ENCODE measurements at regions not wholly inside any gene's neighbourhood (a gene's known extent, or its start where the extent isn't known, plus 50 kb on each side); places are given as distances from the start of the nearest gene placed in this dataset.

DNA sequence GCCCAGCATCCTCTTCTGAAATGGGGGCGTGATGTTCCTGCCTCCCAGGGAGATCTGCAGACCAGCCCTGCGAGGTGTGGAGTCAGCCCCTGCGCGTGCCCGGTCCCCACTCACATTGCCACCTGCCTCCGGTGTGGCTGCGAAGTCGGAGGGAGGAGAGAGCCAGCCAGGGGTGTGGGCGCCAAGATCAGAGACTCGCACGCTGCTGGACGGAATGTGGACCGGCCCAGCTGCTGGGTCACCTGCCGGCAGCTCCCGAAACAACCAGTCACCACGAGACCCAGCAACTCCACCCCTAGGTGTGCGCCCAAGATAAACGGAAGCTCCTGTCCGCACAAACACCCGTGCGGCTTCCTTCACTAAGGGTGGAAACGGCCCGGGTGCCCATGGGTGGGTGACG is 51.1 kb upstream of the EGFL7 start:
- DNase-seq (ENCODE audit: low spot score) (no peak), ATAC-seq (ENCODE audit: low FRiP score) (no peak)
- TF ChIP-seq, protein P1, sequence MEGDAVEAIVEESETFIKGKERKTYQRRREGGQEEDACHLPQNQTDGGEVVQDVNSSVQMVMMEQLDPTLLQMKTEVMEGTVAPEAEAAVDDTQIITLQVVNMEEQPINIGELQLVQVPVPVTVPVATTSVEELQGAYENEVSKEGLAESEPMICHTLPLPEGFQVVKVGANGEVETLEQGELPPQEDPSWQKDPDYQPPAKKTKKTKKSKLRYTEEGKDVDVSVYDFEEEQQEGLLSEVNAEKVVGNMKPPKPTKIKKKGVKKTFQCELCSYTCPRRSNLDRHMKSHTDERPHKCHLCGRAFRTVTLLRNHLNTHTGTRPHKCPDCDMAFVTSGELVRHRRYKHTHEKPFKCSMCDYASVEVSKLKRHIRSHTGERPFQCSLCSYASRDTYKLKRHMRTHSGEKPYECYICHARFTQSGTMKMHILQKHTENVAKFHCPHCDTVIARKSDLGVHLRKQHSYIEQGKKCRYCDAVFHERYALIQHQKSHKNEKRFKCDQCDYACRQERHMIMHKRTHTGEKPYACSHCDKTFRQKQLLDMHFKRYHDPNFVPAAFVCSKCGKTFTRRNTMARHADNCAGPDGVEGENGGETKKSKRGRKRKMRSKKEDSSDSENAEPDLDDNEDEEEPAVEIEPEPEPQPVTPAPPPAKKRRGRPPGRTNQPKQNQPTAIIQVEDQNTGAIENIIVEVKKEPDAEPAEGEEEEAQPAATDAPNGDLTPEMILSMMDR (IDR thresholded peaks at IDR 0.05): no peak

GRCh38 chr9:136611119-136611518 is 51.6 kb upstream of the EGFL7 start:
- DNase-seq (ENCODE audit: low spot score) (no peak), ATAC-seq (ENCODE audit: low FRiP score) (no peak)
- TF ChIP-seq, protein P1 (IDR thresholded peaks at IDR 0.05): no peak

DNA sequence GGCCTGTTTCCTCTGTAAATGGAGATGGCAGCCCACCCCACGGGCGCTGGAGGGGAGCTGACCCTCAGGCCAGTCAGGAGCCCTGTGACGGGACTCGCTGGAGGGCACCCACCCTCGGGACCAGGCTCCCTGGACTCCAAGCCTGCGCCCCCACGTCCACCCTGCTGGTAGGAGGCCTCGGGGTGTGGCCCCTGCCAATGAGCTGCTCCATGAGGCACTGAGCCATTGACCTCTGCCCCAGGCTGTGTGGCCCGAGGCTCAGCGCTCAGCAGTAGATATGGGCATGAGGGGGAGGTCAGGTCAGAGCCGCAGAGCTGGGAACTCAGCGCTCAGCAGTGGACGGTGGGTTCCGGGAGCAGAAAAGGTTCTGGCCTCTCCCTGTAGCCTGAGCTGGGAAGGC is 52.3 kb upstream of the EGFL7 start:
- no peak for ATAC-seq (ENCODE audit: low FRiP score)
- TF ChIP-seq, protein P1 (IDR thresholded peaks at IDR 0.05): no peak
- DNase-seq (ENCODE audit: low spot score): no peak

DNA sequence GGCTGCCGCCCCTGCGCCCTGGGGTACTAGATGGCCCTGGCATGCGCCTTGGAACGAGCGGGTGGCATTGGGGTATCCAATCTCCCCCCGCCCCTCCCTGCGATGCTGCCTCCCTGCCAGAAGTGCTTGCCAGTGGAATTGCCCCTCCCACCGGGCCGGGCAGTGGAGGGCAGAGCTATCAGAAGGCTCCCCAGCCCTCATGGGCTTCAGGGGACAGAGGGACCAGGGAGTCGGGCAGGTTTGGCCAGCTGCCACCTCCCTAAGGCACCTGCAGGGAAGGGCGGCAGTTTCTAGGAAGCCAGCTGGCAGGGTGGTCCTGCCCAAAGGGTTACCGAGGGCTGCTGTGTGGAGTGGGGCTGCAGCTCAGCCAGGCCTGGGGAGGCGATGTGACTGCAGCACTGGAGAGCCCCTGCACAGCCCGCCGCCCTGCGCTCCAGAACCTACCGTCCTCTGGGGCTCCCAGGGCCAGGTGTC is 52.8 kb upstream of the EGFL7 start:
- ATAC-seq (ENCODE audit: low FRiP score) (no peak), DNase-seq (ENCODE audit: low spot score) (no peak)
- TF ChIP-seq, protein P1 (IDR thresholded peaks at IDR 0.05): no peak

- no peak for ATAC-seq (ENCODE audit: low FRiP score)
Measured at GRCh38 chr9:136609160-136609475, 53.6 kb upstream of the EGFL7 start.

DNA sequence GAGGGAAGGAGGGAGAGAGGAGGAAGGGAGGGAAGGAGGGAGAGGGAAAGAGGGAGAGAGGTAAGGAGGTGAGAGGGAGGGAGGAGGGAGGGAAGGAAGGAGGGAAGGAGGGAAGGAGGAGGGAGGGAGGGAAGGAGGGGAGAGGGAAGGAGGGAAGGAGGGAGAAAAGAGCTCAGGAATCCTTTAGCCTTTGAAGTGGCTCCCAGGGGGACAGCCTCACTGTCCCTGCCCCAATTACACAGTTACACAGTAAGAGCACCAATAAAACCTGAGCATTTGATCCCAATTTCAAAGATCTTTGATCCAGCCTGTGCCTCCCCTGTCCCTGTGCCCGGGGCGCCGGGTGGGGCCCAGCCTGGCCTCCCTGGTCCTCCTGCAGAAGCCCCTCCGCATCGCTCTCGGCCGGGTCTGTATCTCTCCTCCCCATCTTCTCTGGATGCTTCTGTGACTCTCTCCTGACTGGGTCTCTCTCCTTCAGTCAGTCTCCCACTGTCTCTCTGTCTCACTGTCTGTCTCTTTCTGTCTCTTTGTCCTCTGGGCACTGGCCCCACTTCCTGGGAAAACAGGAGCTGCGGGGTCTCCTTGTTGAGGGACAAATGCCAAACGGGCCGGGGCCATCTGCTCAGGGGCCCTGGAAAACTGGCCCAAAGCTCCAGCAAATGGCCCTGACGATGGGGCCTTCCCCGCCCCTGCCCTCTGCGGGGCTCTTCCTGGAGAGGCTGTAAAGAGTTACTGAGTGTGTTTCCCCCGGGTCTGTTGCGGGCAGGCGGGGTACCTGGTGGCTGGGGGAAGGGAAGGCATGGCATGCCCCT is 54.2 kb upstream of the EGFL7 start:
- TF ChIP-seq, protein P1 (IDR thresholded peaks at IDR 0.05): no peak
- no peak for ATAC-seq (ENCODE audit: low FRiP score)
- DNase-seq (ENCODE audit: low spot score): no peak

More at GRCh38 chr9:136609160-136609475, 53.6 kb upstream of the EGFL7 start:
- no peak for DNase-seq (ENCODE audit: low spot score)
- TF ChIP-seq, protein P1 (IDR thresholded peaks at IDR 0.05): no peak

DNA sequence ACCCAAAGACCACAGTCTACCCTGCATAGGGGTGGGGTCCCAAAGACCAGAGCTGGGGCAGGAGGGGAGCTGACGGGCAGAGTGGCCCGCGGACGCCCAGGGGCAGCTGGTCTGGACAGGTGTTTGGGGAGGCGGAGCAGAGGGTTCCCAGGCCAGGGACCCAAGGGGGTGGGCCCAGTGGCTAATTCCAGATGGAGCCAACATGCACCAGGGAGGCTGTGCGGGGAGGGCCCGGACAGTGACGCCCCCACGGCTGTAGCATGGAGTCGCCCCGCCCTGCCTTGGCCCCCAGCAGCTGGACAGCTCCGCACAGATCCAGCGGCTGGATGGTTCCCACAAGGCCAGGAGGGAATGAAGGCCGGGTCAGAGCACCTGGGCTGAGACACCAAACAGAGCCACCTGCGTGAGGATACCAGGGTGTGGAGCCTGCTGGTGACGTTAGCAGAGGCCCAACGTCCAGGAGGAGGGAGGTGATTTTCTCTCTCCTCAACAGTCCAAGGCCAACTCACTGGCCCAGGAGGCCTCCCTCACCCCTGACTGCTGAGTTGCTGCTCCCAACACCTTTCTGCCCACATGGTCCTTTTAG is 55.3 kb upstream of the EGFL7 start:
- DNase-seq (ENCODE audit: low spot score): no peak
- TF ChIP-seq, protein P1 (IDR thresholded peaks at IDR 0.05): no peak
- ATAC-seq (ENCODE audit: low FRiP score): peak; percentile 22
